Kidney (tissue), 13 donors: ENCODE measurements at regions not wholly inside any gene's neighbourhood (a gene's known extent, or its start where the extent isn't known, plus 50 kb on each side); places are given as distances from the start of the nearest gene placed in this dataset.
A peak's percentile ranks its signal among the peaks of the same experiment; 100 is the strongest.

Experiments
- DNase-seq, 5 donors: peaks; one replicate each; pipeline ENCODE4 v3.0.0-alpha.2; 2013 to 2020
- FAIRE-seq: peaks from 2 replicates; lab custom pipeline; 2012; peaks lifted over from hg19 to GRCh38; lab: Jason Lieb, UNC
- H3K27ac ChIP-seq, 2 donors: one replicate each; pipeline ENCODE4 v1.7.0; 2013; ENCODE audit warnings: low read depth in 2 of 2, low read length in 2 of 2, inconsistent platforms in 1 of 2
- H3K27me3 ChIP-seq: one replicate; pipeline ENCODE4 v1.7.1; 2013; ENCODE audit warnings: low read length, inconsistent platforms; ENCODE audit not compliant: control insufficient read depth, insufficient read depth
- H3K36me3 ChIP-seq, 3 donors: one replicate each; pipeline versions ENCODE4 v1.7.0 to v1.7.1; 2013; ENCODE audit warnings: low read length in 3 of 3, control low read depth in 1 of 3, inconsistent platforms in 1 of 3; ENCODE audit not compliant: insufficient read depth in 3 of 3, control insufficient read depth in 2 of 3
- H3K4me1 ChIP-seq, 3 donors: one replicate each; pipeline versions ENCODE4 v1.7.0 to v1.7.1; 2013; ENCODE audit warnings: low read length in 3 of 3, inconsistent platforms in 1 of 3, low read depth in 1 of 3; ENCODE audit not compliant: control insufficient read depth in 2 of 3, insufficient read depth in 2 of 3
- H3K4me3 ChIP-seq, 3 donors: one replicate each; pipeline versions ENCODE4 v1.7.0 to v1.8.1; 2013; ENCODE audit warnings: low read length in 3 of 3, control low read depth in 1 of 3, inconsistent platforms in 1 of 3
- H3K9ac ChIP-seq, 3 donors: one replicate each; pipeline versions ENCODE4 v1.7.0 to v1.7.1; 2013; ENCODE audit warnings: low read length in 3 of 3, control low read depth in 1 of 3, inconsistent platforms in 1 of 3
- H3K9me3 ChIP-seq, 3 donors: one replicate each; pipeline versions ENCODE4 v1.7.0 to v1.7.1; 2013; ENCODE audit warnings: low read length in 3 of 3, control low read depth in 1 of 3, inconsistent platforms in 1 of 3; ENCODE audit not compliant: control insufficient read depth in 2 of 3, insufficient read depth in 1 of 3
- CTCF ChIP-seq: IDR thresholded peaks from 3 replicates; pipeline ENCODE4 v1.5.1; 2012; ENCODE audit warnings: mild to moderate bottlenecking, moderate library complexity, borderline replicate concordance; ENCODE audit not compliant: insufficient read depth; ENCODE audit errors: extremely low read depth
- intact Hi-C: fragments of 100-400 bp; cut with DNase I; formaldehyde crosslinking; loops from one replicate; pipeline ENCODE4 v1.11.1; 2022
- donor health status: control.
- donor health status: control.
- donor health status: control.
- donor health status: control.
- donor health status: control.
- donor health status: DM: yes; HTN: yes; CAD: no.
- donor health status: Normal renal cell carcinoma (clear cell type).

- no peaks in the 10 kb centered on the region for H3K27me3 ChIP-seq
- no peaks in the 10 kb centered on the region for H3K4me1 ChIP-seq
- H3K27ac ChIP-seq: no peak overlapping the region
- FAIRE-seq (no peak), DNase-seq (peak in 1 of 5 donors; percentile 39)
- intact Hi-C loops: no loop called here
- no peak for TF ChIP-seq CTCF
- no peaks in the 10 kb centered on the region for H3K9me3 ChIP-seq
- no peaks in the 10 kb centered on the region for H3K36me3 ChIP-seq
- H3K9ac ChIP-seq: no peak overlapping the region
- H3K4me3 ChIP-seq: no peak overlapping the region
These were observed 416.8 kb upstream of the SPTLC3 start for GRCh38 chr20:12591949-12592470.

- H3K9ac ChIP-seq: no peak overlapping the region
- H3K36me3 ChIP-seq: no peaks in the 10 kb centered on the region
- DNase-seq (no peak), FAIRE-seq (no peak)
- H3K27ac ChIP-seq: no peak overlapping the region
- no peaks in the 10 kb centered on the region for H3K4me1 ChIP-seq
- intact Hi-C loops: no loop called here
- TF ChIP-seq CTCF: no peak
- H3K4me3 ChIP-seq: no peak overlapping the region
- no peaks in the 10 kb centered on the region for H3K9me3 ChIP-seq
- no peaks in the 10 kb centered on the region for H3K27me3 ChIP-seq
These were observed 416.0 kb upstream of the SPTLC3 start for GRCh38 chr20:12592756-12593155.

- intact Hi-C loops: no loop called here
- Histone ChIP-seq H3K27me3 (no peaks in the 10 kb centered on the region), H3K9ac (no peak overlapping the region), H3K27ac (no peak overlapping the region), H3K4me1 (no peaks in the 10 kb centered on the region), H3K4me3 (no peak overlapping the region), H3K36me3 (no peaks in the 10 kb centered on the region), H3K9me3 (no peaks in the 10 kb centered on the region)
- no peak for DNase-seq
- TF ChIP-seq CTCF: no peak
- no peak for FAIRE-seq
These were observed 415.4 kb upstream of the SPTLC3 start for GRCh38 chr20:12593342-12593873.
